H1 (cell line): ENCODE measurements at regions not wholly inside any gene's neighbourhood (a gene's known extent, or its start where the extent isn't known, plus 50 kb on each side); places are given as distances from the start of the nearest gene placed in this dataset.

Source experiments
- CTCF ChIA-PET: fragments of 300-600 bp; sonication (Branson Sonifier 250); formaldehyde crosslinking; loops from one replicate; lab custom pipeline; 2021; ENCODE audit not compliant: partially characterized antibody; lab: Charles Lee
- POLR2A ChIA-PET: fragments of 300-600 bp; sonication (Branson Sonifier 250); formaldehyde crosslinking; loops from one replicate; lab custom pipeline; 2021; ENCODE audit warnings: inconsistent platforms; ENCODE audit not compliant: partially characterized antibody; lab: Charles Lee
- DNase-seq, 2 experiments: peaks; one replicate each; pipeline versions ENCODE4 v3.0.0 to v3.0.0-alpha.2; 2010 to 2022; ENCODE audit warnings: low spot score in 2 of 2, low read depth in 1 of 2, mixed read lengths in 1 of 2
- FAIRE-seq: peaks from 2 replicates; lab custom pipeline; 2011; peaks lifted over from hg19 to GRCh38; lab: Jason Lieb, UNC
- H2AFZ ChIP-seq: 2 replicates; pipeline ENCODE4 v1.8.1; 2012; ENCODE audit warnings: low read length, inconsistent platforms
- H2AK5ac ChIP-seq: 2 replicates; pipeline ENCODE4 v1.6.1; 2013; ENCODE audit warnings: low read depth, low read length
- H2BK120ac ChIP-seq: replicated peaks from 2 replicates; pipeline ENCODE3; 2013; ENCODE audit warnings: low read depth, low read length, inconsistent platforms
- H2BK12ac ChIP-seq: 2 replicates; pipeline ENCODE4 v1.6.1; 2013; ENCODE audit warnings: low read depth, low read length
- H2BK15ac ChIP-seq: 2 replicates; pipeline ENCODE4 v1.6.1; 2013; ENCODE audit warnings: low read length
- H2BK20ac ChIP-seq: 2 replicates; pipeline ENCODE4 v1.6.1; 2013; ENCODE audit warnings: low read length
- H2BK5ac ChIP-seq: 2 replicates; pipeline ENCODE4 v1.6.1; 2013; ENCODE audit warnings: low read depth, low read length
- H3K14ac ChIP-seq: 2 replicates; pipeline ENCODE4 v1.6.1; 2013; ENCODE audit warnings: inconsistent platforms; ENCODE audit not compliant: insufficient read length
- H3K18ac ChIP-seq: 2 replicates; pipeline ENCODE4 v1.6.1; 2013; ENCODE audit warnings: low read length; ENCODE audit errors: extremely low read depth
- H3K23ac ChIP-seq: 2 replicates; pipeline ENCODE4 v1.6.1; 2013; ENCODE audit warnings: inconsistent platforms; ENCODE audit not compliant: insufficient read length
- H3K23me2 ChIP-seq: 2 replicates; pipeline ENCODE4 v1.6.1; 2013; ENCODE audit warnings: low read depth, low read length
- H3K27ac ChIP-seq: 2 replicates; pipeline ENCODE4 v1.6.1; 2011; ENCODE audit warnings: low read depth, low read length, inconsistent platforms
- H3K27me3 ChIP-seq, 4 experiments: replicated peaks in 1 of 4; 1 replicate in 1 of 4; 2 replicates in 3 of 4; pipeline versions ENCODE4 v1.6.1 to v1.8.1; 2011 to 2013; ENCODE audit warnings: low read length in 3 of 4, mild to moderate bottlenecking in 3 of 4, inconsistent platforms in 2 of 4, mixed read lengths in 2 of 4, moderate library complexity in 1 of 4; ENCODE audit not compliant: control insufficient read depth in 3 of 4, insufficient read depth in 3 of 4; ENCODE audit errors: extremely low read depth in 1 of 4
- H3K36me3 ChIP-seq, 4 experiments: 2 replicates each; pipeline versions ENCODE4 v1.6.1 to v1.8.1; 2011 to 2013; ENCODE audit warnings: mild to moderate bottlenecking in 4 of 4, low read length in 3 of 4, moderate library complexity in 2 of 4, control low read depth in 1 of 4, inconsistent platforms in 1 of 4; ENCODE audit not compliant: insufficient read depth in 4 of 4, control insufficient read depth in 2 of 4
- H3K4ac ChIP-seq: replicated peaks from 2 replicates; pipeline ENCODE3; 2013; ENCODE audit warnings: low read length, low read depth, mixed read lengths, inconsistent platforms; ENCODE audit not compliant: insufficient read length
- H3K4me1 ChIP-seq, 4 experiments: replicated peaks in 1 of 4; 1 replicate in 1 of 4; 2 replicates in 3 of 4; pipeline versions ENCODE4 v1.6.1 to v1.8.1; 2011 to 2013; ENCODE audit warnings: low read length in 3 of 4, inconsistent platforms in 2 of 4, mixed read lengths in 1 of 4; ENCODE audit not compliant: insufficient read depth in 4 of 4, control insufficient read depth in 3 of 4
- H3K4me2 ChIP-seq, 2 experiments: 2 replicates each; pipeline versions ENCODE4 v1.6.1 to v1.8.1; 2011 to 2013; ENCODE audit warnings: low read depth in 2 of 2, low read length in 2 of 2, control low read depth in 1 of 2, inconsistent platforms in 1 of 2, mild to moderate bottlenecking in 1 of 2; ENCODE audit not compliant: insufficient read depth in 1 of 2
- H3K4me3 ChIP-seq, 4 experiments: fragments of 200-600, 300-600 bp in 1 of 4; sonication (generic), shearing (Covaris generic), sonication (Bioruptor Twin) in 1 of 4; 2 replicates each; pipeline versions ENCODE4 v1.5.1 to v1.8.1; 2011 to 2016; ENCODE audit warnings: low read length in 4 of 4, low read depth in 3 of 4, control low read depth in 2 of 4, inconsistent platforms in 2 of 4, mild to moderate bottlenecking in 2 of 4, mixed read lengths in 1 of 4, moderate library complexity in 1 of 4; ENCODE audit not compliant: insufficient read depth in 2 of 4; ENCODE audit errors: extremely low read depth in 1 of 4
- H3K56ac ChIP-seq: replicated peaks from 2 replicates; pipeline ENCODE3; 2013; ENCODE audit warnings: low read depth, mild to moderate bottlenecking, mixed read lengths, low read length, inconsistent platforms; ENCODE audit not compliant: insufficient read length
- H3K79me1 ChIP-seq: 2 replicates; pipeline ENCODE4 v1.6.1; 2013; ENCODE audit warnings: low read depth, low read length, control low read depth
- H3K79me2 ChIP-seq, 2 experiments: 2 replicates each; pipeline versions ENCODE4 v1.6.1 to v1.8.1; 2012 to 2013; ENCODE audit warnings: low read length in 2 of 2, mild to moderate bottlenecking in 2 of 2, inconsistent platforms in 1 of 2; ENCODE audit not compliant: insufficient read depth in 2 of 2, control insufficient read depth in 1 of 2
- H3K9ac ChIP-seq, 4 experiments: replicated peaks in 1 of 4; 1 replicate in 1 of 4; 2 replicates in 3 of 4; pipeline versions ENCODE4 v1.6.1 to v1.8.1; 2011 to 2013; ENCODE audit warnings: low read depth in 3 of 4, low read length in 3 of 4, control low read depth in 2 of 4, mild to moderate bottlenecking in 2 of 4, moderate library complexity in 2 of 4, inconsistent platforms in 1 of 4; ENCODE audit errors: extremely low read depth in 1 of 4
- H3K9me3 ChIP-seq, 2 experiments: 2 replicates each; pipeline versions ENCODE4 v1.6.1 to v1.8.1; 2012 to 2013; ENCODE audit warnings: mild to moderate bottlenecking in 2 of 2, moderate library complexity in 2 of 2, control low read depth in 1 of 2, inconsistent platforms in 1 of 2, low read depth in 1 of 2, low read length in 1 of 2, mixed read lengths in 1 of 2; ENCODE audit not compliant: insufficient read depth in 2 of 2
- H4K20me1 ChIP-seq, 2 experiments: replicated peaks in 1 of 2; 2 replicates each; pipeline versions ENCODE3 to v1.8.1; 2011 to 2013; ENCODE audit warnings: inconsistent platforms in 2 of 2, low read length in 2 of 2, mild to moderate bottlenecking in 1 of 2; ENCODE audit not compliant: insufficient read depth in 2 of 2, control insufficient read depth in 1 of 2
- H4K5ac ChIP-seq: 2 replicates; pipeline ENCODE4 v1.6.1; 2013; ENCODE audit warnings: low read length, low read depth, mixed read lengths, inconsistent platforms; ENCODE audit not compliant: insufficient read length
- H4K8ac ChIP-seq: 2 replicates; pipeline ENCODE4 v1.8.0; 2013; ENCODE audit warnings: mild to moderate bottlenecking, moderate library complexity, low read length, inconsistent platforms; ENCODE audit not compliant: insufficient read depth; ENCODE audit errors: extremely low read depth
- H4K91ac ChIP-seq: replicated peaks from 2 replicates; pipeline ENCODE3; 2013; ENCODE audit warnings: low read length, mixed read lengths, inconsistent platforms; ENCODE audit not compliant: insufficient read length
- CTBP2 ChIP-seq: IDR thresholded peaks from 2 replicates; pipeline ENCODE4 v1.7.0; 2011; ENCODE audit warnings: borderline replicate concordance, mild to moderate bottlenecking, moderate library complexity, mixed read lengths, low read length; ENCODE audit not compliant: insufficient read depth, insufficient read length
- MAFK ChIP-seq: IDR thresholded peaks from 2 replicates; pipeline ENCODE4 v1.6.1; 2012; ENCODE audit warnings: low read depth, mild to moderate bottlenecking, improper control_type of control experiment, low read length
- TAF1 ChIP-seq: IDR thresholded peaks from 2 replicates; pipeline ENCODE4 v1.6.1; 2011; ENCODE audit warnings: mild to moderate bottlenecking, low read depth, low read length
- WGBS, 2 experiments: shearing (Covaris generic) in 1 of 2; methylation state at CpG; one replicate each; pipeline versions ENCODE4 v1.1.6 to v1.1.7; 2013 to 2015; ENCODE audit warnings: low lambda C conversion rate in 2 of 2, mixed read lengths in 2 of 2, inconsistent platforms in 1 of 2, low coverage in 1 of 2, missing lambda C conversion rate in 1 of 2; ENCODE audit not compliant: insufficient replicate concordance in 2 of 2, insufficient coverage in 1 of 2, insufficient read length in 1 of 2; ENCODE audit errors: extremely low coverage in 1 of 2, missing lambda C conversion rate in 1 of 2; 5-methylcytosine and 5-hydroxymethylcytosine counted together

DNA sequence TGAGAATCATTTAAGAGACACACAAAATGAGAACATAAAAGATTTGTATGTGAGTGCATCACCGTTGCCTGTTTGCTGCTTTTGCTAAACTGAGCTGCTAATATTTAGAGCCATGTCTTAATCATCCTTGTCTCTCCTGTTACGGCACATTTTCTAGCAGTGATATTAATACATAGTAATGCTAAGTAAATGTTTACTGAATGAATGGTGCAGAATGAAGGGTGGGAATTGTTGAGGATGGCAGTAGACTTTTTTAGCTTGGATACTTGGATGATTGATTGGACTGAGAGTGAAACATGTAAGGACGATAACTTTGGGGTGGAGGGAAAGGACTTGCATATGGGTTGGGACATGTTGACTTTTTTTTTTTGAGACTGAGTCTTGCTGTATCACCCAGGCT lies 102.3 kb upstream of the ABCA1 start:
- H2AFZ ChIP-seq = no peak overlapping the region
- POLR2A ChIA-PET = interaction anchor here (0.7 to 1.0 kb wide), 2 partner anchors 15 to 47 kb away, joined by 3 to 4 read pairs; no protein-coding TSS in a partner anchor
- peaks cover 0 to 3% (median 0%) of the 10 kb centered on the region in 4 experiments; a peak in 1 of 7 replicates for H3K4me1 ChIP-seq
- TF ChIP-seq TAF1 (no peak), MAFK (no peak), CTBP2 (no peak)
- no peak overlapping the region for H3K9ac ChIP-seq
- H3K23ac ChIP-seq = no peak overlapping the region
- H3K18ac ChIP-seq = no peak overlapping the region
- H3K14ac ChIP-seq = no peak overlapping the region
- no peak overlapping the region for H3K27ac ChIP-seq
- H3K23me2 ChIP-seq = no peaks in the 10 kb centered on the region
- FAIRE-seq = no peak
- no peak overlapping the region for H2BK20ac ChIP-seq
- WGBS, 2 experiments = 90% methylated on average over 3 of the region's 3 CpGs; no CpG with 5 or more reads in 1 of the 2 experiments
- no peak overlapping the region for H4K91ac ChIP-seq
- no peak overlapping the region for H3K56ac ChIP-seq
- DNase-seq = no peak
- H3K27me3 ChIP-seq = no peaks in the 10 kb centered on the region
- no peak overlapping the region for H2BK15ac ChIP-seq
- H2AK5ac ChIP-seq = no peak overlapping the region
- H3K4me3 ChIP-seq = no peak overlapping the region
- H3K79me1 ChIP-seq = no peaks in the 10 kb centered on the region
- no peak overlapping the region for H4K5ac ChIP-seq
- no peak overlapping the region for H3K4ac ChIP-seq
- CTCF ChIA-PET = interaction anchor here (0.7 to 1.0 kb wide), 2 partner anchors 21 to 454 kb away, joined by 3 read pairs; no protein-coding TSS in a partner anchor
- no peaks in the 10 kb centered on the region for H4K20me1 ChIP-seq
- H3K4me2 ChIP-seq = no peak overlapping the region
- no peak overlapping the region for H4K8ac ChIP-seq
- no peak overlapping the region for H2BK12ac ChIP-seq
- H2BK120ac ChIP-seq = no peak overlapping the region
- no peaks in the 10 kb centered on the region for H3K79me2 ChIP-seq
- H2BK5ac ChIP-seq = no peak overlapping the region
- no peaks in the 10 kb centered on the region for H3K36me3 ChIP-seq
- peaks cover 0 to 8% of the 10 kb centered on the region in 2 experiments; a peak in 3 of 4 replicates for H3K9me3 ChIP-seq
